ENCODE measurements at regions not wholly inside any gene's neighbourhood (a gene's known extent, or its start where the extent isn't known, plus 50 kb on each side); places are given as distances from the start of the nearest gene placed in this dataset.

GRCh38 chrX:69277369-69277990, 112.2 kb upstream of the PJA1 start:
- DNase-seq (ENCODE audit: low read depth), result no peak

DNA sequence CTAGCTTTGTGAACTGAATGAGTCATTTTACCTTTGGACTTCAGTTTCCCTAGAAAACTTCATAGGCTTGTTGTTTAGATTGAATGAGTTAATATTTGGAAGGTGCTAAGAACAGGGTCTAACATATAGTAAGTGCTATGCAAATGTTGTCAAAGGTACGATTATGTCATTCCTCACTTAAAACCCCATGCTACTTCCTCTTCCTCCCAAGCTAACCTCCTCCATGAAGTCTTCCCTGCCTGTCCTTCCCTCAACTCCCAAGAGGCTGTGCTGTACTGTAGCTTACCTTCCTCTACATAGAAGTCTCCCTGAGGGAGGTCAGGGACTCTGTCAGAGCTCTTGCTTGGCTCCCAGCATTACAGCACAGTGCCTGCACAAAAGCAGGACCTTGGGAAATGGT, 103.4 kb upstream of the PJA1 start:
- DNase-seq (ENCODE audit: low read depth), result no peak

DNA sequence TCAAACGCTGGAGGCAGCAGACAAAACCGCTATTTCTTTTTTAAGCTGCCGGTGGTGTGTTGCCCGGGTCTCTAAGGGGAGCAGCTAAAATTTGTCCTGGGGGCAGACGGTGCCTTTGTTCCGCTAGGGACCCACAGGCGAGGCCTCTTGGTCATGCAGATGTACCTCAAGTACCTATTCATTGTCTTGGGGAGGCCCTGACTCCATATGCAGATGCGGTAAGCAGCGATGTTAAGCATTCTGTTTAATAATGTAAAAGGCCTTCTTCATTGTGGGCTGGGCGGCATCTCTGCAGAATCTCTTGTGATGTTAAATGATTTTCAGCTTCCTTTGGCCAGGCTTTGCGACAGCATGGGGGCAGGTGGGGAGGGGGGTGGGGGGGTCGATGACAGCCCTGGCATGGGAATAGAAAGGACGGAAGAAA, 98.9 kb upstream of the PJA1 start:
- no peak for DNase-seq (ENCODE audit: low read depth)

DNA sequence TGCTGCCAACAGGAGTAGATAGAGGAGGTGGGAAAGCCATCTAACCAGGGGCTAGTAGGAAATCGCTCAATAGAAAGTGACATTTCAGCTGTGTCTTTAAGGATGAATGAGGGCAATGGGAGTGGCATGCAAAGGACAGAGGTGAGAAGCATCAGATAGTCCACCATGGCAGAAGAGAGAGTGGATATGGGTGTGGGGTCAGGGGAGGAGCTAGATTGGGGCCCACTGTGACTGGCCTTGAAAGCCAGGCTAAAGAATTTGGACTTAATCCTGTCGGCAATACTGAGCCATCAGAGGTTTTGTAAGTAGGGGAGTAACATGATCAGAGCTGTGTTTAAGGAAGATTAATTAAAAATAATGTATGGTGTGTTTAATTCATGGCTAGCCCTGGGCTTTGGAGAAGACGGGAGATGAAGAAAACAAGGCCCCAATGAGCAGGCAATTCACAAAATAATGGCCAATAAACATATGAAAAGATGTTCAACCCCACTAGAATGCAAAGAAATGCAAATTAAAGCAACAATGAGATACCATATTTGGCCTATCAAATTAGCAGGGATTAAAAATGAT, 98.1 kb upstream of the PJA1 start:
- no peak for DNase-seq (ENCODE audit: low read depth)

DNA sequence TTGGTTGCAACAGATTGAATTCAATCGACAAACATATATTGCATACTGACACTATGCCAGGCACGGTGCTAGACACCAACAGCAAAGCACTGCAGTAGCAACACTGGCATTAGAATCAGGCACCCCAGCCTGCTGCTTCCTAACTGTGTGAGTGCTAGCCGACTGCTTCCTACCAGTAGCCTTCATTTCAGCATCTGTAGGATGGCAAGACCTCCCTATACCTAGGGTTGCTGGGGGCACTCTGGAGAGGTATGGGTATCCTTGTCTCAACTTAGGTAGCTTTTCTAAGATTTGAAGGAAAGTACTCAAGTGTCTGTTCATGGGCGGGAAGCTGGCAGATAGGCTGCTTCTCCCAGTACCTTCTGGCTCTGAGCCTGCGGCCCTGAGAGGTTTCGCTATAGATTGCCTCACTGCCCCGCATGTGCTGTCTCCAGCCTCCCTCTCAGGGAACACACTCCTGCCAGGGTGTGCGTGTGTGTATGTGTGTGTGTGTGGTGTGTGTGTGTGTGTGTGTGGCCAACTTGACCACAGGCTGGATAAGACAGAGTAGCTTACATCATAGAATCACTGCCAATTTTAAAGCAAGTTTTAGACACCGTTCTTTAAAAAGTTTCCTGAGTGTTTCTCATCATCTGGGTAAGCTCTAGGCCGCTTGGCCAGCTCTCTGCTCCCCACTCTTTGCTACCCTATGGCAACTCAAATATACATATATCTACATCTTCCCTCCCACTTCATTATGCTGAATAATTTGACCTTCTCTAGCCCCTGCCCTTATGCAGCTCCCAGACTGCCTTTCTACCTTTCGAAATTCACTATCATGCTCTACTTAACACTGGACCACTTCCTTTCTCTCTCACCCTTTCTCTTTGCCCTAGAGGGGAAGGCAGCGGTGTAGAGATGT, 97.0 kb upstream of the PJA1 start:
- DNase-seq (ENCODE audit: low read depth), result no peak

GRCh38 chrX:69260169-69260568, 94.9 kb upstream of the PJA1 start:
- DNase-seq (ENCODE audit: low read depth), result no peak

DNA sequence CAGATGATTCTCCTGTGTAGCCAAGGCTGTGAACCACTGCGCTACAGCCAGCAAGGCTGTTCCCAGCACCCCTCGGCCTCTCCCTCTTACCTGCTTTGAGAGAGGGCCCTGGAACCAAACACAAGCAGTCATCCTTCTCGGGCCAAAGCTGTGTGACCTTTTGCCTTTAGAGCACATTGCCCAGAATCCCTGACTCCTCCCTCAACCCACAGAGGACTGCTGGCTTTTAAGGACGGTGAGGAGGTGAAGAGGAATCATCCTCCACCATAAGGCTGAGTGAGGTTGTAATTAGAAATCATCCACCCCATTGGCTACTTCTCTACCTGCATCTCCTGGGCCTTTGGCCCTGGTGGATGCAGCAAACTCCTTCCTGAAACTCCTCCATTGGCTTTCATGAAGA, 93.6 kb upstream of the PJA1 start:
- no peak for DNase-seq (ENCODE audit: low read depth)

- DNase-seq (ENCODE audit: low read depth), result no peak
Measured at GRCh38 chrX:69257499-69258127, 92.4 kb upstream of the PJA1 start.

GRCh38 chrX:69256291-69256565, 91.0 kb upstream of the PJA1 start:
- DNase-seq (ENCODE audit: low read depth), result no peak

DNA sequence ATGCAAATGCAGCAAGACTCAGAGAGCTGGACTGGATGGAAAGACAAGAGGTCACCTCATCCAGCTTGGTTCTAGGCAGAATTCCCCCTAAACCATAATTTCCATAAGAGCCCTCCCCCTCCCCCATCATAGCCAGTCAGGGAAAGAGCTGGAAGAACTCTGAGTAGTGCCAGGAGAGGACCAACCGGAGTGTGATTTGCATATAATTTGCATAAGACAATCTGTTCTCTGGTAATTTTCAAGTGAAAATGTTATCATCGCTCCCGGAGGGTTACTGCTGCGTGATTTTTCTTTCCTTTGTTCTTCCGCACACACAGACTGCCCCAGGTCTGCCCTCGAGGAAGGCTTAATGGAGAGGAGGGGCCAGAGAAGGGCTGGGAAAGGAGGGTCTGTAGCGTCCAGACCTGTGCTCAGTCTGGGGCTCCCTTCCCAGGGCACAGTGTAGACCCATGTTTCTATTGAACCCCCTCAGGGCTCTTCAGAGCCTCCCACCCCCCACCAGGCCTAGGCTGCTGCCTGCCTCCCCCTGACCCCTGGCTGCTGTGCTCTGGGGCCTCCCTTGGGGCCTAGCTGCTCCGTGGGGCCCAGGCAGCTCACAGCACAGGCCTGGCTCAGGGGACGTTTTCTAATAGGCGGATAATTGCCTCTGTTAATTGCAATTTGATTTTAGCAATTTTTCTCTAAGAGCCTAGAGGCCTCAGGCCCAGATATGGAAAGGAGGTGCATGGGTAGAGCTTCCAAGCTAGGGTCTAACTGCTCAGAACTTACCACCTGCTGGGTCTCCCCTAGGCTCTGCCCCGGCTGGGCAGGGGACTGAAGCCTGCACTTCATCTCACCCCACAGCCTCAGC, 90.4 kb upstream of the PJA1 start:
- DNase-seq (ENCODE audit: low read depth), result no peak

DNA sequence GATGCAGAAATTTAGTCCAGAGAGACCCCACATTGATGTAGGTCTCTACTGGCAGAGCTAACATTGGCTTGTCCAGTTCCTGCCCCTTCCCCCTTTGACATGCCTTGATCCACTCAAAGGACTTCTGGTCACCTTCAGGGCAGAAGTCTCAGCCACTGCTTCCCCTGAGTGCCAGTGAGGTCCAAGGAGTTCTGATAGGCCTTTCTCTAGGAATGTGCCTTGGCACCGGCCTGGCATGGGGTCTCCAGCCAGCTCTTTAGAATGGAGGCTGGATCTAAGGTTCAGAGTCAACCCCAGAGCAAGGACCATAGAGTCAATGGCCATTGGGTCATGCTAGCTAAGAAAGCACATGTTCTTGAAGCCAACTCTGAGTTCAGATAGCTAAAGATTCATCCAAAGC, 88.6 kb upstream of the PJA1 start:
- no peak for DNase-seq (ENCODE audit: low read depth)

- no peak for DNase-seq (ENCODE audit: low read depth)
Measured at GRCh38 chrX:69243276-69243675, 78.0 kb upstream of the PJA1 start.

- no peak for DNase-seq (ENCODE audit: low read depth)
Measured at GRCh38 chrX:69238887-69239231, 73.6 kb upstream of the PJA1 start.

GRCh38 chrX:69238114-69238886, 73.0 kb upstream of the PJA1 start:
- no peak for DNase-seq (ENCODE audit: low read depth)

DNA sequence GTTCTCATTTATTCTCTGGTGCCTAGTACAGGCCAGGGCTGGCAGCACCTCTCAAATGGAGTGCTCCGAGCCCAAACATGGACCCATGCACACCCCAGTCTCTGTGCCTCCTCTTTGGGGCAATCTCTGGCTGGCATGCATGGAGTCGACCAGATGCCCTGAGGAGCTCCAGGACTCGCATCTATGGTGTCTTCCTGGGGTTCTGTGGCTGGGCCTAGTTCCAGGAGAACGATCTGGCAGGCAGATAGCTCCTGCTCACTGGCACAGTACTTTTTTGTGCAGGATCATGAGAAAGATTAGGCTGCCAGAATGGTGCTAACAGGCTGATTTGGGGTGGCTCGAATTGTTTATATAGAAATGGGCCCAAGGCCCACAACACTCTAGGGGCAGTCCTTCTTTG, 72.0 kb upstream of the PJA1 start:
- no peak for DNase-seq (ENCODE audit: low read depth)

- no peak for DNase-seq (ENCODE audit: low read depth)
Measured at GRCh38 chrX:69236641-69237040, 71.4 kb upstream of the PJA1 start.

GRCh38 chrX:69234624-69235023, 69.4 kb upstream of the PJA1 start:
- no peak for DNase-seq (ENCODE audit: low read depth)

DNA sequence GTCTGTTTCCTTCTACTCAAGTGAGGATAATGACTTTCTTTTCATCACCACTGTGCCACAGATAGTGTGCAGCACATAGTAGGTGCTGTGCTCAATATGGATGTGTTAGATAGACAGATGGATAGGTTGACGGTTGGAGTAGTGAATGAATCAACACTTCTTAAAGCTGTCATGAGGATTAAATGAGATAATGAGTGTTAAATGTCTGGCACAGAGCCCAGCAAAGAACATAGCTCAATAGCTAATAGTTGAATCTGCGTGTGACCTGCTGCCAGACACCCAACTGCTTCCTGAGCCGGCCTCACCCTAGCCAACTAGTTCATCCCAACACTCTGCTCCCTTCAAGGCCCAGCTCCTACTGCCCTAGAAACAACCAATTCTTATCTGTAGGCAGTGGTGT, 67.7 kb upstream of the PJA1 start:
- no peak for DNase-seq (ENCODE audit: low read depth)

DNA sequence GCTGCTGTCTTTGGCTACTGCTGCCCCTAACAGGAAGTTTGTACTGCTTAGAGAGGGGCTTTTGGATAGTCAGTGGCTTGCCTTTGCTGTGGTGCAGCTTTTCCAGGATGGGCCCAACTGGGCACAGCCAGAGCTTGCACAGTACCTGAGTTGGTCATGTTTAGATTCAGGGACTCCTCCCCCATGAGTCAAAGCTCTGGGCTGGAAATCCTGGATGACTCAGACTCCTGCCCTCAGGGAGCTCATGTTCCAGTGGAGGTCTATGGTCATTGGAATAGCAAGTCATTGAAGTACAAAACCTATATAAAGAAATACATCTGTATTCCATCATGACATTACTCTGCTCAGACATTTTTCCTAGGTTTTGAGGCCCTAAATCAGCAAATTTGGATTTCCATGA, 66.7 kb upstream of the PJA1 start:
- DNase-seq (ENCODE audit: low read depth), result no peak

DNA sequence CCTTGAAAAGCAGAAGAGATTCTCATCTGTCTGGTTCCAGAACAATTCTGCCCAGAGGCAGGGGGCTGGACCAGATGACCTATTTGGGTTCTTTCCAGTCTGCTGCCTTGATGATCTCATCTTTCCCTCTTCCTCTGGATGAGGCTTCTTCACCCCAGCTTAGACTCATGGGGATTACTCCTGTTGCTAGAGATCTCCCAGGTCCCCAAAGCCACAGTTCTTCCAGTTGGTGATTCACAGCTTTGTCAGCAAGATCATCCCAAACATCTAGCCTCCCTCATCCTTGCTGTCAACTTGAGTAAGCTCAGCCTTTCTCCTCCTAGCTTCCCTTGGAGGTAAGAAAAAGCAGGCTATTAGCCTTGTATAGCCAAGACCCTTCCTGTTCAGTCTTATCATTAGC, 64.2 kb upstream of the PJA1 start:
- DNase-seq (ENCODE audit: low read depth), result no peak

DNA sequence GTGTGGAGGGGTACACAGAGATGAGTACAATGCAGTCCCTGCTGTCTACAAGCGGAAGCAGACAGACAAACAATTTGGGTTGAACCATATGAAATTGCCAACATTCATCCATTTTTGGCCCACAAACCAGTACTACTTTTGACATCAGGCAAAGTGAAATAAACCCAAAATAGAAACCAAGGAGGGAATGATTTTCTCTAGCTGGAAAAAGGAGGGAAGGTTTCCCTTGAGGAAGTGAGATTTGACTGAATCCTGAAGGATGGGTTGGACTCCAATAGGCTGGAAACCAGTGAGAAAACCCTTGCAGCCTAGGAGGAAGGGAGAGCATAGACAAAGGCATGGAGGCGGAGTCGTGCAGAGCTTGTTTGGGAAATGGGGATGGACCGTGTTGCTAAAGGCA, 63.5 kb upstream of the PJA1 start:
- DNase-seq (ENCODE audit: low read depth), result no peak

All from activated T-helper 1 cell treated with Interleukin-2 at 50 U/mL for 16 hours (primary cell).